Caco-2 (cell line): ENCODE measurements at regions not wholly inside any gene's neighbourhood (a gene's known extent, or its start where the extent isn't known, plus 50 kb on each side); places are given as distances from the start of the nearest gene placed in this dataset.
A peak's percentile ranks its signal among the peaks of the same experiment; 100 is the strongest.
"Not testable (repeated sequence)": the region's sequence is repeated elsewhere in the genome, so short reads cannot be mapped to it uniquely, and the experiment has no call there.

Source experiments
- BruUV-seq: library from RNA; stranded (reverse); fragments of 400-500 nt; replicated peaks from 2 replicates; lab custom pipeline; 2021; lab: Mats Ljungman, UMichigan
- CTCF ChIA-PET: fragments of 300-600 bp; sonication (Branson Sonifier 250); formaldehyde crosslinking; loops from one replicate; lab custom pipeline; 2022; ENCODE audit warnings: antibody characterized with exemption; lab: Charles Lee
- POLR2A ChIA-PET: fragments of 300-600 bp; sonication (Branson Sonifier 250); formaldehyde crosslinking; loops from one replicate; lab custom pipeline; 2022; ENCODE audit warnings: antibody characterized with exemption; lab: Charles Lee
- DNase-seq, 2 experiments: peaks; one replicate each; pipeline versions ENCODE4 v3.0.0 to v3.0.0-alpha.2; 2020 to 2022
- H3K27me3 ChIP-seq: replicated peaks from 2 replicates; pipeline ENCODE4 v1.6.0; 2011; ENCODE audit warnings: low read length; ENCODE audit not compliant: control insufficient read depth, insufficient read depth
- H3K36me3 ChIP-seq: 2 replicates; pipeline ENCODE4 v1.5.1; 2011; ENCODE audit warnings: low read length; ENCODE audit not compliant: control insufficient read depth, insufficient read depth
- H3K4me1 ChIP-seq: fragments of 250-450 bp; sonication (Bioruptor Pico); 2 replicates; pipeline ENCODE4 v1.5.1; 2020; ENCODE audit warnings: mild to moderate bottlenecking
- H3K4me3 ChIP-seq: 2 replicates; pipeline ENCODE4 v1.5.1; 2011; ENCODE audit warnings: low read depth, mild to moderate bottlenecking, control low read depth, low read length
- H3K9me3 ChIP-seq: fragments of 250-450 bp; sonication (Bioruptor Pico); 2 replicates; pipeline ENCODE4 v1.5.1; 2020; ENCODE audit warnings: mild to moderate bottlenecking, moderate library complexity
- H3K27ac Mint-ChIP-seq: one replicate; pipeline ENCODE4 v1.8.0; 2022; ENCODE audit warnings: mixed read lengths; ENCODE audit not compliant: unreplicated experiment
- H3K27me3 Mint-ChIP-seq: one replicate; pipeline ENCODE4 v1.8.0; 2022; ENCODE audit warnings: mixed read lengths; ENCODE audit not compliant: insufficient read depth, unreplicated experiment
- H3K36me3 Mint-ChIP-seq: one replicate; pipeline ENCODE4 v1.8.0; 2022; ENCODE audit warnings: mild to moderate bottlenecking, mixed read lengths; ENCODE audit not compliant: insufficient read depth, unreplicated experiment
- H3K4me1 Mint-ChIP-seq: one replicate; pipeline ENCODE4 v1.8.0; 2022; ENCODE audit warnings: low read depth, mixed read lengths; ENCODE audit not compliant: unreplicated experiment
- H3K4me3 Mint-ChIP-seq: one replicate; pipeline ENCODE4 v1.8.0; 2022; ENCODE audit warnings: mild to moderate bottlenecking, moderate library complexity, mixed read lengths; ENCODE audit not compliant: unreplicated experiment
- H3K9me3 Mint-ChIP-seq: one replicate; pipeline ENCODE4 v1.8.0; 2022; ENCODE audit warnings: mixed read lengths; ENCODE audit not compliant: unreplicated experiment
- intact Hi-C: fragments of 100-400 bp; cut with micrococcal nuclease; formaldehyde crosslinking; loops from one replicate; pipeline ENCODE4 v1.10.0; 2022; ENCODE audit not compliant: unreplicated experiment
- TF ChIP-seq, protein P1 (sequence below), 2 experiments: fragments of 200-600 bp in 1 of 2; IDR thresholded peaks; 1 replicate in 1 of 2; 2 replicates in 1 of 2; pipeline versions ENCODE4 v1.5.1 to v1.8.0; 2011 to 2022; ENCODE audit warnings: antibody characterized with exemption in 1 of 2, control low read depth in 1 of 2, inconsistent platforms in 1 of 2, low read depth in 1 of 2, low read length in 1 of 2, mild to moderate bottlenecking in 1 of 2, moderate library complexity in 1 of 2; ENCODE audit not compliant: insufficient read depth in 1 of 2, severe bottlenecking in 1 of 2, unreplicated experiment in 1 of 2

GRCh38 chr13:109702030-109702597, 84.3 kb downstream of the IRS2 start:
- CTCF ChIA-PET, H3K4me3 Mint-ChIP-seq, H3K36me3 Mint-ChIP-seq, POLR2A ChIA-PET, H3K27me3 Mint-ChIP-seq, H3K4me1 Mint-ChIP-seq, DNase-seq, intact Hi-C loops, H3K36me3 ChIP-seq, H3K27me3 ChIP-seq, H3K9me3 ChIP-seq, BruUV-seq, H3K4me3 ChIP-seq, H3K4me1 ChIP-seq, H3K27ac Mint-ChIP-seq: not testable (repeated sequence)
- H3K9me3 Mint-ChIP-seq, result peaks cover 13% of the 10 kb centered on the region

DNA sequence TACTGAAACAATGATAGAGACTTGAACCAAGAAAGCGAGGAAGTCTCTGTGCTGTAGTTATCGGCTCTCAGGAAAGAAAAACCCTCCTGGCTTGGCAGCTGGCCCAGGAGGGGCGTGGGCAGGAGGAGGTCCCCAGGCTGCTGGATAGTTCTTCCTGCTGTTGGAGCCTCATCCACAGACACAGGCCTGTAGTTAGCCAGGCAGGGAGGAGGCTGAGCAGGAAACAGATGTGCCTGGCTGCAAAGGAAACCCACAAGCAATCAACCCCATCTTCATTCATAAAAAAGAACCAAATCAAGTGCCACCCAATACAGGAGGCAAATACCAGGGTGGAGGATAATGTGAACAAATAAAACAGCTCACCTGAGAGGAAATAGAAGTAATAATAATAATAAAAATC, 86.2 kb downstream of the IRS2 start:
- Mint-ChIP-seq H3K27ac (no peak overlapping the region), H3K36me3 (peaks cover 6% of the 10 kb centered on the region), H3K4me1 (peaks cover 7% of the 10 kb centered on the region), H3K4me3 (no peak overlapping the region), H3K27me3 (peaks cover 3% of the 10 kb centered on the region), H3K9me3 (peaks cover 13% of the 10 kb centered on the region)
- Histone ChIP-seq H3K36me3 (no peaks in the 10 kb centered on the region), H3K27me3 (no peaks in the 10 kb centered on the region), H3K4me1 (peaks cover 1% of the 10 kb centered on the region; the same call in 1 of the 2 replicates), H3K4me3 (no peak overlapping the region), H3K9me3 (no peaks in the 10 kb centered on the region)
- no peak for DNase-seq
- no TSS peak for BruUV-seq
- ChIA-PET POLR2A (no interaction called here), CTCF (no interaction called here)
- TF ChIP-seq, protein P1, sequence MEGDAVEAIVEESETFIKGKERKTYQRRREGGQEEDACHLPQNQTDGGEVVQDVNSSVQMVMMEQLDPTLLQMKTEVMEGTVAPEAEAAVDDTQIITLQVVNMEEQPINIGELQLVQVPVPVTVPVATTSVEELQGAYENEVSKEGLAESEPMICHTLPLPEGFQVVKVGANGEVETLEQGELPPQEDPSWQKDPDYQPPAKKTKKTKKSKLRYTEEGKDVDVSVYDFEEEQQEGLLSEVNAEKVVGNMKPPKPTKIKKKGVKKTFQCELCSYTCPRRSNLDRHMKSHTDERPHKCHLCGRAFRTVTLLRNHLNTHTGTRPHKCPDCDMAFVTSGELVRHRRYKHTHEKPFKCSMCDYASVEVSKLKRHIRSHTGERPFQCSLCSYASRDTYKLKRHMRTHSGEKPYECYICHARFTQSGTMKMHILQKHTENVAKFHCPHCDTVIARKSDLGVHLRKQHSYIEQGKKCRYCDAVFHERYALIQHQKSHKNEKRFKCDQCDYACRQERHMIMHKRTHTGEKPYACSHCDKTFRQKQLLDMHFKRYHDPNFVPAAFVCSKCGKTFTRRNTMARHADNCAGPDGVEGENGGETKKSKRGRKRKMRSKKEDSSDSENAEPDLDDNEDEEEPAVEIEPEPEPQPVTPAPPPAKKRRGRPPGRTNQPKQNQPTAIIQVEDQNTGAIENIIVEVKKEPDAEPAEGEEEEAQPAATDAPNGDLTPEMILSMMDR (IDR thresholded peaks at IDR 0.05; ENCODE audit: insufficient read depth in 1 of 2, low read depth in 1 of 2, low read length in 1 of 2, severe bottlenecking in 1 of 2, unreplicated experiment in 1 of 2), result no peak
- intact Hi-C loops, result no loop called here

DNA sequence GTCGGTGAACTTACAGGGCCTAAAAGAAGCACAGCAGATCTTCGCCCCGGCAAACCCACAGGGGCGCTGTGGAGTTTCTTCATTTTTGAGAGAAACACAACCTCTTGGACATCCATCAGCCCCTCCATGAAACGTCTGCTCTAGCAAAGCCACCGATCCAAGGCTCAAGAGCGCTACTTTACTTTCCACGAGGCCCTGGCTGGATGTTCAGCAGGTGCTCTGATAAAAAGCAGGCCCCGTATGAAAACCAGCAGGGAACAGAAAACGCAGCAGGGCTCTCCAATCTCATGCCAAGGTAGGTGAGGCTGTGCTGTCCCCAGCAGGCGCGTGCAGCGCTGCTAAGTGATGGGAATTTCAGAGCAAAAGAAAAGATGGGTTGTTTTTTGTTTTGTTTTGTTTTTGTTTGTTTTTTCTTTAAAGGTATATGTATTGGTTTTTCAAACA, 86.7 kb downstream of the IRS2 start:
- H3K27me3 Mint-ChIP-seq, result peaks cover 3% of the 10 kb centered on the region
- intact Hi-C loops, result no loop called here
- no peaks in the 10 kb centered on the region for H3K27me3 ChIP-seq
- CTCF ChIA-PET, result no interaction called here
- H3K4me3 Mint-ChIP-seq, result no peak overlapping the region
- no peaks in the 10 kb centered on the region for H3K36me3 ChIP-seq
- H3K9me3 Mint-ChIP-seq, result peaks cover 8% of the 10 kb centered on the region
- peaks cover 6% of the 10 kb centered on the region; the same call in 1 of the 2 replicates for H3K4me1 ChIP-seq
- peaks cover 1% of the 10 kb centered on the region for H3K36me3 Mint-ChIP-seq
- DNase-seq, result no peak
- TF ChIP-seq, protein P1 (IDR thresholded peaks at IDR 0.05; ENCODE audit: insufficient read depth in 1 of 2, low read depth in 1 of 2, low read length in 1 of 2, severe bottlenecking in 1 of 2, unreplicated experiment in 1 of 2), result peak in 1 of 2 experiments; percentile 27
- H3K9me3 ChIP-seq, result no peaks in the 10 kb centered on the region
- peaks cover 2% of the 10 kb centered on the region for H3K4me1 Mint-ChIP-seq
- BruUV-seq, result no TSS peak
- H3K4me3 ChIP-seq, result no peak overlapping the region
- no peak overlapping the region for H3K27ac Mint-ChIP-seq
- POLR2A ChIA-PET, result no interaction called here
